ENCODE measurements at regions not wholly inside any gene's neighbourhood (a gene's known extent, or its start where the extent isn't known, plus 50 kb on each side); places are given as distances from the start of the nearest gene placed in this dataset.

DNA sequence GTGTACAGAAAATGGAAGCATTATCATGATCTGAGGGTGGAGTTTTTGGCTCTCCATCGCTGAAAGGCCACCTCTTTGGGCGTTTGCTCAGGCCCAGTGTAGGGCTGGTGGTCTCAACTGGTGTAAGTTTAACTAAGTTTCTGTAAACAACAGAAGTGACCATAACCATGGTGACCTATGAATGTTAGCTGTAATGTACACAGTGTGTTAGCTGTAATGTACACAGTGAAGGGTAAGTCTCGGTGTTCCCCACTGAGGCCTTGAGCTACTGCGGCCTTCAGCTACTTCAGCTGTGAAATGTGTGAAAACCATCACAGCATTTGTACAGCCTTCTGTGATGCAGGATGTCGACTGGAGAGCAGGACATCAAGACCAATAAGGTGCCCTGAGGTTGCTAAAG, 185.2 kb downstream of the MYLK4 start:
- FAIRE-seq, result peak; percentile 52
- DNase-seq (ENCODE audit: insufficient read length, low spot score), result no peak

DNA sequence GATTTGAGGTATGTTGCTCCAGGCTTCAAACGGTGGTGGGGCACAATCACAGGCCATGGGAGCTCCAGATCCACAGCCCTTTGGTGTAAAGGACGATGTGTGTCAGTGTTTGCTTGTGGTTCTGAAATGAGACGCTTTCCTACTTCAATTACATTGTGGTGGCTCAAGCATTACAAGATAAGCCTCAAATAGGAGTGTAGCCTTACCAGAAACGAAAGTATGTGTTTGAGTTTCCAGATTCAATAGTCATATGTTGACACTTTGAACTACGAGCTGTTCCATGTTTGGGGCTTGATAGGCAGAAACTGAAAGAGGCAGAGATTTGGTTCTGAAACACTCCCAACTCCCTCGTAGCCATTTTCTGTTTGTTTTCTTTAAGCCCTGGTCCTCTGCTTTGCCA, 187.1 kb downstream of the MYLK4 start:
- FAIRE-seq (no peak), DNase-seq (ENCODE audit: insufficient read length, low spot score) (no peak)

DNA sequence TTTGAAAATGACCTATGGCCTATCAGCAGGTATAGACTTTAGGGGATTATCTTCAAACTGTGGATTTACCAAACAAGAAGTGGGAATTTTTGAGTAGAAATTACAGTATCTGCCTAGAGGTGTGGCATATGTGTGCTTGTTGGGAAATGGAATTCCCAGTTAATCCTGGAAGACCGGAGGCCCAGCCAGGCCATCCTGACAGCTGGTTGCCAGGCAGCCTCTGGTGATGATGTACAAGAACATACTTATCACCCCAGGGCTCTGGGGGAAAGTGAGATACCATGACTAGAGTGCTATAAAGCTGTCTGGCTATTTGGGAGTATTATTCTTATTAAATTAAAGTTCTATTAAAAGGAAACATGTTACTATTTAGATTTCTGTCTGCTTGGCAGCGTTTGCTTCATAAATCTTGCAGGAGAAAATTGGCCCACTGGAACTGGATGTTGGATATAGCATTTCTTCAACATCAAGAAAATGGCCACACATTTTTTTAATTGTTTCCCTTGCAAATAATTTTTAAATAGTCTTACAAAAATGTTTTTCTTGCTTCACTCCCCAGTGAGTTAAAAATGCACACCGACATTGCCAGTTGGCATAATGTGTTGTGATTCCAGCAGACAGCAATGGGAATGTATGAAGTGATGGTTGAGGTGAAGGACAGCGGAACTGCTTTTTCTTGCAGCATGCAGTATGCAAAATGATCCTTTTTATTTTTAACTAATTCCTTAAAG, 187.8 kb downstream of the MYLK4 start:
- no peak for FAIRE-seq
- no peak for DNase-seq (ENCODE audit: insufficient read length, low spot score)

DNA sequence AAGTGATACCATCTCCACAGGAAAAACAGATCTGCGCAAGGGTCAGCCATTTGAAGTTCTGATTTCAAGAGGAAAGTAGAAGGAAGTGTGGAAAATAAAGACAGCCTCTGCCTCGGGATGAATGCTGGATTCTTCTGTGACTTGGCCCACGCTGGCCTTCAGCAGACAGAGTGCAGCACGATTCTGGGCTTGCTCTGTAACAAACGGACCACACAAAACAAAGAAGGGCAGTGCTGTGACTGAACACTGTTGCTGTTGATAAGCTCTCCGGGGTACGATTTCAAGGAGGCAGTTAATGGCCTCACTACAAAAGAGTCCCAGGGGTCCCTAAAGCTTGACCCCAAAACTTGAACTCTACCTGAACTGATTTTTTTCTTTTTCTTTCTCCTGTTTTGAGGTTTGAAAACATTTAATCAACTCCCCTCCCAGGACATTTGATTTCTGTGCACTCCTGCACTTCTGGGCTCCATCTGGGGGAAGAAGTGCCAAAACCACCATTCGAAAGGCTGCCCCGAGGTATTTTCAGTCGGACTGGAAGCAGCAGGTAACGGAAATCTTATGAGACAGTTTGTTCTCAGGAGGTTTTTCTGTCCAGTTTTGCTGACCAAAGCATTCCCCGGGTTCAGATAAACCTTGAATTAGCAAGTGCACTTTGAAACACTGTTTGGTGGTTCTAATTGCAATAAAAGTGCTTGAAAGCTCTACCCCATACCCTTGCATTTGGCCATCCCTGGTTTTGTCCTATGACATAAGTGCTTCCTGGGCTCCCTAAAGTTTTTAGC, 189.6 kb downstream of the MYLK4 start:
- DNase-seq (ENCODE audit: insufficient read length, low spot score) (no peak), FAIRE-seq (no peak)

DNA sequence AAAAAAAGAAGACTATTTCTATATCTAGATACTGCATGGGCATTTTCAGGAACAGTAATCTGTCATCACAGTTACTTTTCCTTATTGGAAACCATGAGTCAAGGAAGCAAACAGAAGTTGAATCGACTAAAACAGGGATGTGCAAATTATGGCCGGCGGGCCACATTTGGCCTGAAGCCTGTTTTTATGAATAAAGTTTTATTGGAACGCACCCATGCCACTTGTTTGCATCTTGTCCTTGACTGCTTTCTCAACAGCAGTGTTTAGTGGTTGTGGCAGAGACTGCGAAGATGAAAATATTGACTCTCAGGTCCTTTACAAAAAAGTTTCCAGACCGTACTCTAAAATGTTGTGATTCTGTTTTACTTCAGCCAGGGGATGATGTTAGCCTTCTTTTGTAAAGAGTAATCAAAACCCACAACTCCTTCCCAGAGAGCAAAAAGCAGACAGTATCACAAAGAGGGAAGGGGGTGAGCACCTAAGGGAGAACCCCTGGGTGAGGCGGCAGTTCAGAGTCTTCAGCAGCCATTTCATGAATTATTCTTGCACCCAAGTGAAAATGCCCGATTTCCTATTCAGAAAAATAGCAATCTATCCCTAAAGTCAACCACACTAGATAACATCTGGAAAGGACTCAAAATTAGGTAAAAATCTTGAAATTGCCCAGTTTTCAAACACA, 190.4 kb downstream of the MYLK4 start:
- DNase-seq (ENCODE audit: insufficient read length, low spot score) (no peak), FAIRE-seq (no peak)

DNA sequence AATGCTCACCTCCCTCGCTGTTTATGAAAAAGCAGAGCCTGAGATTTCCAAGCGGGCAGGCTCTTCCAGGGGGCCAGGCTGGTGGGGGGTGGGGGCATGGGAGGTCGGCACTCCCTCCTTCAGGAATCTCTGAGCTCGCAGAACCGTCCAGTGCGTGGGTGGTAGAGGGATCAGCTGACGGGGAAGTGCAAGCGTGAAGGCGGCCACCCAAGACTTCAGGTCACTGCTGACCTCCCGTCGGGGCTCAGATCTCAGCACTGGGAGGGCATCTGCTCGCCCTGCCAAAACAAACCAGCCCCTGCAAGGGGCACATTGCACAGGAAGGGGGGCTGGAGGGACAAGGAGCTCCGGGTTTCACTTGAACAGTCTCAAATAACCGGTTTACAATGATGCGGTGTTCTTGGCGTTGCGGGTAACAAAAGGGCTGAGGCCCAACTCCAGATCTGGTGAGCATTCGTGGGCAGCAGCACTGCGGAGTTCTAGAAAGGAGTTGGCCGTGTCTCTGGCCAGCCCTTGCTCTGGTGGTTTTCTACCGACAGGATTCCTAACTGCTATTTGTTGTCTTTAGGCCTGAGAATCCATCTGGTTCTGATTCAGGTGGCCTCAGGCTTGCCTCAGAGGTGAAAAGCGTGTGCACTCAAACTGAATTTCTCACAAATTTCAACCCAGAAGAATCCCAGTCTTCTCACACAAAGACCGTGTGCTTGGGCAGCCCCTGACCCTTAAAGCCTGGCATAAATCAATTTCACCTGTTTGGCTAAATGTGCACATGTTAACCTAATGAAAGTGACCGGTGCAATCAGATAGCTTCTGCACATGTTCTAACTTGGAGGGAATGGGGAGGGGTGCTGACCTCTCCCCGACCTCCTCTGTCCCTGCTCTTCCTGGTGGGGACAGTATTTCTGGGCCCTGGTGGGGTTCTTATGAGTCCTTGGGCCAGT, 191.6 kb downstream of the MYLK4 start:
- FAIRE-seq (no peak), DNase-seq (ENCODE audit: insufficient read length, low spot score) (no peak)

DNA sequence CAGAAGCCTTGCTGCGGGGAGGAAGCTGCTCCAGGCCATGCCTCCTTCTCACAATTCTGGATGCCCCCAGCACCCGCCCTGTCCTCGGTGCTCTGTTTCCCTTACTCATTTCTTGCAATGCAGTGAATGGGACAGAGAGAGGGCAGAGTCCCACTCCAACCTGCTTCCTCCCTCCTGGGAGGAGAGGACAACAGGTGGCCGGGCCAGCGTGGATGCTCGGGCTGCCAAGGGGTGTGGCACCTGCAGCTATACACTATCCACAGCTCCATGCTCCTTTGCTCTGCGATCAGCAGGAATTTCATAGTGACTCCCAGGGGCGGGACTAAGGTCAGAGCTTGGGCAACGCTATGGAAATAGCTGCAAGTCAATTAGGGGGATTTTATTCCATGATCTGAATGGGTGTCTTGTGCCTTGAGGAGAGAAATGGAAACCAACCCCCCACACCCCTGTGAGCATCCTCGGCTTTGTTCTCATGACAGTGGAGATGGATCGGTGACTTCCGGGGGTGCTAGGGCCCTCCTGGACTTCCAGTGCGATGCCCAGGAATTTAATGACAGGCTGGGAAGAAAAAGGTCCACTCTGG, 192.5 kb downstream of the MYLK4 start:
- FAIRE-seq, result no peak
- no peak for DNase-seq (ENCODE audit: insufficient read length, low spot score)

DNA sequence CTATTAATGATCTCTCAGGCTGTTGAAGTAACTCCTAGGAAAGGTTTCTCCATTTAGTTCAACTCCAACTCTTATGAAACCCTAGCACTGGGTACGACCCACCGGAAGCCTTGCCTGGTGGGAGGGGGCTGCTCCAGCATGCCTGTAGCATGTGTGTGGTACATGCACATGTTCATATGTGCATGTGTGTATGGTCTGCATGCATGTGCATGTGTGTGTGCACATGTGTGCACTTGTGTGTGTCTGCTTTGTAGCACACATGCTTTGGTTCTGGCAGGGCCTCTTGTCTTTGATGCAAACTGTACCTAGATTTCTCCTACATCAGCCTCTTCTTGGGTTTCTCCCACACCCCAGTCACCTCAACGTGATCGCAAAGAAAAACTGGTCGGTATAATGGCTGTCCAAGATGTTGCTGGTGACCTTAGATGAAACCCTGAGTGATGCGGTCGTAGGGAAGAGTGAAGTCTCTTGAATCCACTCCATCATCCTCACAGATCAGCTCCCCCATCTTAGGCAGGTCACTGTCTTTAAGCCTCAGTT, 193.5 kb downstream of the MYLK4 start:
- no peak for FAIRE-seq
- DNase-seq (ENCODE audit: insufficient read length, low spot score), result no peak

DNA sequence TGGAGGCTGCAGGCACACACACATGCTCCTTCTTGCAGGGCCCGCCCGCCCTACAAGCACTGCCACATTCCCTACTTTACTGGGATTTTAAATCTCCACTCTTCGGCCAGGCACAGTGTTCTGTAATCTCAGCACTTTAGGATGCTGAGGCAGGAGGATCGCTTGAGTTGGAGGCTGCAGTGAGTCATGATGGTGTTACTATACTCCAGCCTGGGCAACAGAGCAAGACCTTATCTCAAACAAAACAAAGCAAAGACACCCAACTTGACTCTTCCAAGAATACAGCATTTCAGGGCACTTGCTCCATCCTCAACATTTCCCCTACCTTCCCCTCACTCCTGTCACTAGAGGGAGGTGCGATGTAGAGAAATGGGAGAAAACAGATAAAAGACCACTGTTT, 194.0 kb downstream of the MYLK4 start:
- no peak for DNase-seq (ENCODE audit: insufficient read length, low spot score)
- FAIRE-seq, result no peak

DNA sequence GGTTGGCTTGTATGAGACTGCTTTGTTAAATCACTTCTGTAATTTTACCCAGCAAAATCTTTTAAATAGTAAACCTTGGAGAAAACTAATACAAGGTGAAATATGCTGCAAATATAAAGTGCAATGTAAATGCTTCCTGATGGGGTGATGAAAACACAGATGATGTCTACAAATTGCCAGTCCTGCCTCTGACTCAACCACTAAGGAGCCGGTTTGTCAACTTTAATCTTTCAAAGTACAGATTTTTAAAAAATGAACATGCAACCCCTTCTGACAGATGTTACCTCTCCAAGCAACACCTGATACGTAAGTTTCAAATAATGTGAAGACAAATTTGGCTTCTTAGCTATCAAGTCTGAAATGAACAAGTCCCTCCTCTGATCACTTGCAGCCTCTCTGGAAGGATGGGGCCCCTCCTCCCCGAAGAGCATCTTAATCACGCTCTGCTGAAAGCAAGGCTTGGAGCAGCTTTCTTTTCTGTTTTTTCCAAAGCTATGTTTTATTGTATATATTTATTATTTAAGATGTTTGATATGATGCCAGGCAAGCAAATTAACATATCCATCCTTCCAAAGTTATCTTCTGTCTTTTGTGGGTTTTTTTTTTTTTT, 196.0 kb downstream of the MYLK4 start:
- FAIRE-seq (no peak), DNase-seq (ENCODE audit: insufficient read length, low spot score) (no peak)

DNA sequence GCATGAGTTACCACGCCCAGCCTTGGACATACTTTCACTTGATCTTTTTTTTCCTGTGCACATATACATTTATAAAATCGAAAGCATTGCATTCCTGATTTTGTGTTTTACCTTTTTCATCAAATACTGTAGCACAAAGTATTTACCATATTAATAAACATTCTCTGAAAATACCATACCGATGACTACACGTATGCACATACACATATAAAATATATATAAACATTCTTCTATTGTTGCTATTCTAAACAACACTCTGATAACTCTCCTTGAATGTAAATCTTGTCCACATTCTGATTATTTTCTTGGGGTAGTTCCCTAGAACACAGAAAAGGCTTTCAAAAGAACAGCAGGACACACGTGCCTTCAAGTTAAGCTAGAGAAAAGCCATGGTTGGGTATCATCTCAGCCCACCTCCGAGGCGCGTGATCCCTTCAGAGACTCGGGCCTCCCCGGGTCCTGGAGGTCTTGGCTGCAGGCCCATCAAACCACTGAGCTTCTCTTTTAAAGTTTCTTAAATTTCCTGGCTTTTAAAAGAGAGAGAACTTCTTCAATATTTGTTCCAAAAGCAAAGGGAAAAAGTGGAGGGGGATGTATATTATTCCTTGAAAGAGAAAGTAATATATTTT, 198.1 kb downstream of the MYLK4 start:
- DNase-seq (ENCODE audit: insufficient read length, low spot score) (no peak), FAIRE-seq (no peak)

DNA sequence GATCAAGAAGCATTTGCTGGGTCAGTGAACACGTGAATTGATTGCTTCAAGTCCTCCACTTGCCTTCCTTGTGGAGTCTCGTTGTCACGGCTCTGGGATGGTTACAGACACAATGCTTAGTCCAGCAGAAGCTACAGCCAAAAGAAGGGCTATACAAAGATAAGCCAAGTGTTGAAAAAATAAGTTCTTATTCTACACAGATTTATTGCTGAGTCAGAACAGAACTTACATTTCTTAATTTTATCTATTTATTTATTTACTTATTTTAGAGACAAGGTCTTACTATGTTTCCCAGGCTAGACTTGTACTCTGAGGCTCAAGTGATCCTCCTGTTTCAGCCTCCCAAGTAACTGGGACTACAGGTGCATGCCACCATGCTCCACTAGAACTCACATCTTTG, 199.0 kb downstream of the MYLK4 start:
- DNase-seq (ENCODE audit: insufficient read length, low spot score) (no peak), FAIRE-seq (no peak)

DNA sequence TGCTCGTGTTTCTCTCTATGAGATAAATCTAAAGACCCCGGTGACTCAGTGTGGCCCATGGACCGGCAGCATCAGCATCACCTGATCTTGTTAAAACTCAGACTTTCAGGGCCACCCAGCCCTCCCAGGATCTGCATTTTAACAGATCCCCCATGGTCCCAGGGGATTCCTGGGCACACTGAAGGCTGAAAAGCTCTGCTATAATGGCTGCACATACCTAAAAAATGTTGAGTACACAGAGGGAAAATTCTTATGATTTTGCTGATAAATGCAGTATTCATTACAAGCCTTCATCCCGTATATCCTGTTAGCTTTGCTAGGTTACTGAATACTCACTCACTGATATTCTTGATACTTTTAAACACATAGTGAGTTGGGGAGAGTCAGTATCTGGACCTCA, 200.5 kb downstream of the MYLK4 start:
- DNase-seq (ENCODE audit: insufficient read length, low spot score) (no peak), FAIRE-seq (no peak)

DNA sequence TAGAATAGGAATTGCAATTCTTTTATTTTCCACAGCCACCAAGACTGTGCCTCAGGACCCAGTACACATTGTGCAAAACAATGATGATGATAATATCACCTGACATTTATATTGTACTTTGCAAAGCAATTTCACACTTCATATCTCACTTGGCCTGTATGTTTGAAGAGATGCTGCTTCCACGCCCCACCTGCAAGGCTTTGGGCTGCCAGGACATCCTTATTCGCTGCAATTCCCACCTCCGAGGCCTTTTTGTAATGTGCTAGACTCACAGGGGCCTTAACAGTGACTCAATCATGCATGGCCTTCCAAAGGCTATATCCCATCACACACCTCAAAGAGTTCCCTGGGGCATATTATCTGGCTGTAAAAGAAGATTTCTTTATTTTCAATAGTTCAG, 200.9 kb downstream of the MYLK4 start:
- DNase-seq (ENCODE audit: insufficient read length, low spot score) (no peak), FAIRE-seq (no peak)

DNA sequence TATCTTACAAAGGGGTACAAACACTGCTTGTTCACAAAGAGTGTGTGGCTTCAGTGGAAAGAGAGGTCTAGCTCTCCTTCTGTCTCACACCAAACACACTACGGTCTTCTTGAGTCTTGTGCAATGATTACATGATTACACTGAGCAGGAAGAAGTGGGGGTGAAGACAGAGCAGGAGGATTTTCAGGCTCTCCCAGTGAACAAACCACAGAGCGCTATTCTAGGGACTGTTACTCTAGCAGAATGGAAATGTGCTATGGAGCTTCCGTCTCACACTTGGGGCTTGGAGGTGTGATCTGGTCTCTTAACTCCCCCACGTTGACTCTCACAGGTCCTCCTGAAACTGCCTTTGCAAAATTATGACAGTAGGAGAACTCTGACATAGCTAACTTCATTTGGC, 203.4 kb downstream of the MYLK4 start:
- DNase-seq (ENCODE audit: insufficient read length, low spot score) (no peak), FAIRE-seq (no peak)

DNA sequence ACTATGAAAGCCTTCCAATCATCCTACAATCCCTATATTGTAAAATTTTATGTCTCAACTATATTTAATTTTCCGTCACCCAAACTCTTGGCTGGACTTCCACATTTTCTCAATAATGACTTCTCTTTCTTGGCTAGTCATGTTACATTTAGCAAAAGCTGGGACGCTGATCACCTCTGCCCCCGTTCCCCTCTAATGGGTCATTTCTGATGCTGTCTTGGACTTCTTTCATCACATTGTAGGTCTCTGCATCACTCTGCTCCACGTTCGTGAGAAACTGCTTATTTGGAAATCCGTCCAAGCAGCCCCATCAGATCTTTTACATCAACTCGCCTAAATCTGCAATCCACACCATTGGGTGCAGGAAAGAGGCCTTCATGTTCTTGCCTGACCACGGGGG, 203.8 kb downstream of the MYLK4 start:
- DNase-seq (ENCODE audit: insufficient read length, low spot score) (no peak), FAIRE-seq (no peak)

DNA sequence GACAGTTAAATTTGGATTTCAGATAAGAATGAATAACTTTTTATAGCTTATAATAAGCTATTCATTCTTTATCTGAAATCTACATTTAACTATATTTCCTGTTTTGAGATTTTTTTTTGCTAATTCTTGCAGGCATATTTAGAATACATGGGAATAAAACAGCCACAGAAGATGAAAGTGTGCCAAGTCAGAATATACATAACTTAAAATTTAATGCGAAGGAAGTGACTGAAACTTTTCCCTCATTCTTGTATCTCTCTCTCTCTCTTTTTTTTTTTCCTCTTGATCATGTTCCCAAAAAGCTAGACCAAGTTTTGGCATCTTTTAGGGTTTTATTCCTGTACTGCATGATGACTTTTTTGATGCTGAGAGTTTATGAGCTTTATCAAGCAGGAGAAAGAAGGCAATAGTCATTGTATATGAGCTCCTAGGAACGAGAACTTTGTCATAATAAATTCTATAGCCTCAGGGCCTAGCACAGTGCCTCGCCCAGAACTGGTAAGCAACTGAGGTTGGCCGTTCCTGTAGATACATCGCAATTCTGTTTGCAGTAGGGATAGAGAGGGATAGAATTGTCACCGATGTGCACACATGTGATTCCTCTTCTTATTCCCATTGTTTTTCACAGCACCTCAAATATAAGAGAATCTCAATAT, 205.2 kb downstream of the MYLK4 start:
- no peak for DNase-seq (ENCODE audit: insufficient read length, low spot score)
- no peak for FAIRE-seq

DNA sequence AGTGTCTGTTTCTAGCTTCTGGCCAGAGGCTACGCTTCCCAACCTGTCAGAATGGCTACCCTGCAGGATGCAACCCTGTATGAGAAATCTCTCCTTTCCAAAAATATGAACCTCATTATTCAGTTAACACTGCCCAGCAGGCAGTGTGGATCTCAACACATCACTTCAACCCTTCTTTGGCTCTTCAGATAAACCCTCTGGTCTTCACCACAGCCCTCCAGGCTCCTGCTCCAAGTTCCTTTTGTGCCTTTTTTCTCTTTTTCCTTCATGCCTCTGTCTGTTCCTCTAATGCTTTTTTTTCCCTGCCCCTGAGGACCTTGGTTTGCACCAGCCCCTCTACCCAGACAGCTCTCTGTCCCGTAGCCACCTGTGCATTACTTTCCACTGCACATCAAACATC, 207.4 kb downstream of the MYLK4 start:
- DNase-seq (ENCODE audit: insufficient read length, low spot score), result no peak
- no peak for FAIRE-seq

DNA sequence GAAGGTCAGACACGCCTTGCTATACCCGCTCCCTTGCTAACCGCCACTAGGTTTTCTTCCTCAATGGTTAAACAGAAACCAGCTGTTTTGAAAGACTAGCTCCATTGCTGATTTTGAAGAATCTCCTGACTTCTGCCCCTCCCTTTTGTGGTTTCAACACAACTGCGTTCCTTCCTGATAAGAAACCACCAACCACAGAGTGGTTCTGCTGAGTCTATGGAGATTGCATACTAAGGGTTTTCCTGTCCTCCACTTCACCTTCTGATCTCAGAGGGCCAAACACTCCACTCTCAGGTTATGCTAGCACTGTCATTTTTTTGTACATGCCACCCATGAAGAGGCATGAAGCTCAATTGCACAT, 207.9 kb downstream of the MYLK4 start:
- DNase-seq (ENCODE audit: insufficient read length, low spot score) (peak; percentile 23), FAIRE-seq (no peak)
